HCEC 1CT (cell line): ENCODE measurements at regions not wholly inside any gene's neighbourhood (a gene's known extent, or its start where the extent isn't known, plus 50 kb on each side); places are given as distances from the start of the nearest gene placed in this dataset.
"Not testable (repeated sequence)": the region's sequence is repeated elsewhere in the genome, so short reads cannot be mapped to it uniquely, and the experiment has no call there.

Source experiments
- DNase-seq: peaks from one replicate; pipeline ENCODE4 v3.0.0-alpha.2; 2017

- DNase-seq: not testable (repeated sequence)
Observed at GRCh38 chr1:149157409-149157808, 54.1 kb upstream of the NBPF9 start.

GRCh38 chr1:149158308-149158707 lies 55.0 kb upstream of the NBPF9 start:
- not testable (repeated sequence) for DNase-seq

- DNase-seq: not testable (repeated sequence)
Observed at GRCh38 chr1:149163063-149163444, 59.7 kb upstream of the NBPF9 start.

GRCh38 chr1:149174765-149175164 lies 71.4 kb upstream of the NBPF9 start:
- DNase-seq: not testable (repeated sequence)

GRCh38 chr1:149175812-149176211 lies 72.5 kb upstream of the NBPF9 start:
- not testable (repeated sequence) for DNase-seq

- peak; percentile 7 for DNase-seq
Observed at GRCh38 chr1:149176453-149177316, 73.3 kb upstream of the NBPF9 start.

GRCh38 chr1:149190742-149191141 lies 87.4 kb upstream of the NBPF9 start:
- not testable (repeated sequence) for DNase-seq

- DNase-seq: not testable (repeated sequence)
Observed at GRCh38 chr1:149196651-149197050, 93.3 kb upstream of the NBPF9 start.

GRCh38 chr1:149200567-149200966 lies 97.2 kb upstream of the NBPF9 start:
- peak; percentile 68 for DNase-seq

- not testable (repeated sequence) for DNase-seq
Observed at GRCh38 chr1:149202283-149202682, 98.9 kb upstream of the NBPF9 start.

GRCh38 chr1:149204396-149204795 lies 101.0 kb upstream of the NBPF9 start:
- not testable (repeated sequence) for DNase-seq

- not testable (repeated sequence) for DNase-seq
Observed at GRCh38 chr1:149208836-149209235, 105.5 kb upstream of the NBPF9 start.

- not testable (repeated sequence) for DNase-seq
Observed at GRCh38 chr1:149211757-149212420, 108.5 kb upstream of the NBPF9 start.

- not testable (repeated sequence) for DNase-seq
Observed at GRCh38 chr1:149212946-149213345, 109.6 kb upstream of the NBPF9 start.

GRCh38 chr1:149213673-149214072 lies 110.3 kb upstream of the NBPF9 start:
- not testable (repeated sequence) for DNase-seq

GRCh38 chr1:149218080-149218988 lies 115.0 kb upstream of the NBPF9 start:
- DNase-seq: not testable (repeated sequence)

GRCh38 chr1:149219539-149219938 lies 116.2 kb upstream of the NBPF9 start:
- not testable (repeated sequence) for DNase-seq

- DNase-seq: not testable (repeated sequence)
Observed at GRCh38 chr1:149220463-149221074, 117.2 kb upstream of the NBPF9 start.

GRCh38 chr1:149227933-149228665 lies 124.7 kb upstream of the NBPF9 start:
- not testable (repeated sequence) for DNase-seq

GRCh38 chr1:149228672-149229585 lies 125.6 kb upstream of the NBPF9 start:
- DNase-seq: not testable (repeated sequence)
